OCI-LY1 (cell line): ENCODE measurements at regions not wholly inside any gene's neighbourhood (a gene's known extent, or its start where the extent isn't known, plus 50 kb on each side); places are given as distances from the start of the nearest gene placed in this dataset.

ENCODE experiments used
- H2AFZ ChIP-seq: fragments of 200-600 bp; sonication (generic), shearing (Covaris generic); 2 replicates; pipeline ENCODE4 v1.6.0; 2014; ENCODE audit warnings: antibody characterized with exemption, mild to moderate bottlenecking, low read length
- H3F3A ChIP-seq: fragments of 200-600 bp; sonication (generic), shearing (Covaris generic); 2 replicates; pipeline ENCODE4 v1.6.0; 2014; ENCODE audit warnings: mild to moderate bottlenecking, antibody characterized with exemption, low read length, moderate library complexity; ENCODE audit not compliant: insufficient read depth
- H3K27ac ChIP-seq: fragments of 200-600 bp; sonication (generic); 2 replicates; pipeline ENCODE4 v1.5.1; 2014; ENCODE audit warnings: low read length, mixed run types, mild to moderate bottlenecking, low read depth; ENCODE audit not compliant: poor library complexity, severe bottlenecking
- H3K27me3 ChIP-seq: fragments of 200-600 bp; sonication (generic); 2 replicates; pipeline ENCODE4 v1.6.0; 2014; ENCODE audit warnings: antibody characterized with exemption, mild to moderate bottlenecking, low read length, moderate library complexity; ENCODE audit not compliant: insufficient read depth
- H3K36me3 ChIP-seq: fragments of 200-600 bp; sonication (generic); 2 replicates; pipeline ENCODE4 v1.6.1; 2014; ENCODE audit warnings: mild to moderate bottlenecking, antibody characterized with exemption, low read length, moderate library complexity, mixed read lengths; ENCODE audit not compliant: insufficient read depth
- H3K4me1 ChIP-seq: fragments of 200-600 bp; sonication (generic); 2 replicates; pipeline ENCODE4 v1.5.1; 2014; ENCODE audit warnings: mild to moderate bottlenecking, low read length, moderate library complexity; ENCODE audit not compliant: insufficient read depth, severe bottlenecking
- H3K4me2 ChIP-seq: fragments of 200-600 bp; sonication (generic), shearing (Covaris generic); 2 replicates; pipeline ENCODE4 v1.6.1; 2014; ENCODE audit warnings: low read length
- H3K4me3 ChIP-seq: fragments of 200-600 bp; sonication (generic); 2 replicates; pipeline ENCODE4 v1.5.1; 2014; ENCODE audit warnings: low read length, low read depth, mild to moderate bottlenecking, mixed read lengths; ENCODE audit not compliant: poor library complexity, severe bottlenecking
- H3K79me2 ChIP-seq: fragments of 200-600 bp; shearing (Covaris generic); 2 replicates; pipeline ENCODE4 v1.6.1; 2016; ENCODE audit warnings: mixed run types, low read length, mixed read lengths; ENCODE audit not compliant: insufficient read depth
- H3K9ac ChIP-seq: fragments of 200-600 bp; sonication (generic), shearing (Covaris generic); 2 replicates; pipeline ENCODE4 v1.6.1; 2014; ENCODE audit warnings: mild to moderate bottlenecking, low read length, mixed read lengths
- H3K9me2 ChIP-seq: fragments of 200-600 bp; sonication (generic), shearing (Covaris generic); 2 replicates; pipeline ENCODE4 v1.6.1; 2014; ENCODE audit warnings: low read depth, mild to moderate bottlenecking, low read length, mixed read lengths
- H3K9me3 ChIP-seq: fragments of 200-600 bp; shearing (Covaris generic); 2 replicates; pipeline ENCODE4 v1.6.1; 2014; ENCODE audit warnings: low read length, mixed read lengths
- H4K20me1 ChIP-seq: fragments of 200-600 bp; sonication (generic), shearing (Covaris generic); 2 replicates; pipeline ENCODE4 v1.6.0; 2016; ENCODE audit warnings: mild to moderate bottlenecking, low read length; ENCODE audit not compliant: insufficient read depth
- EZH2 ChIP-seq: fragments of 200-600 bp; sonication (generic), shearing (Covaris generic); IDR thresholded peaks from 2 replicates; pipeline ENCODE4 v1.8.0; 2017; ENCODE audit warnings: borderline replicate concordance, mixed run types, mild to moderate bottlenecking, antibody characterized with exemption, low read length, moderate library complexity, mixed read lengths
- TF ChIP-seq, protein P1 (sequence below): fragments of 200-600 bp; sonication (generic), shearing (Covaris generic); IDR thresholded peaks from 2 replicates; pipeline ENCODE4 v1.5.1; 2017; ENCODE audit warnings: mild to moderate bottlenecking, antibody characterized with exemption, low read length, moderate library complexity, mixed read lengths

DNA sequence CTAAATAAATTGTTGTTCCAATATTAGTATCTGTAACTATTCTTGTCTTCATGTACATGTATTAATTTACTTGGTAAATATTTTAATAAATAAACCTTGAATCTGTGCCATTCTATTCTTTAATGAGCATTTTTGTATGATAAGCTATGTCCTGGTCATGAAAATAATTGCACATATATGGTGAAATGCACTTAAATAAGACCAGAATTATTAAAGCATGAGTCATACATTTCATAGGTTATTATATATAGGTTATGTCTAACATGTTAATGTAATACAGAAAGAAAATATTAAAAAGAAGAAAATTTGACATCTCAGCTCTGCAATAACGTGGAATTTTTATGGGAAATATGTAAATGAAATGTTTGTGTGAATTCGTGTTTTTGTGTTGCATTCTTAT, 1168.1 kb downstream of the TAF11L14 start:
- H2AFZ ChIP-seq = no peak overlapping the region
- no peak overlapping the region for H3K4me3 ChIP-seq

DNA sequence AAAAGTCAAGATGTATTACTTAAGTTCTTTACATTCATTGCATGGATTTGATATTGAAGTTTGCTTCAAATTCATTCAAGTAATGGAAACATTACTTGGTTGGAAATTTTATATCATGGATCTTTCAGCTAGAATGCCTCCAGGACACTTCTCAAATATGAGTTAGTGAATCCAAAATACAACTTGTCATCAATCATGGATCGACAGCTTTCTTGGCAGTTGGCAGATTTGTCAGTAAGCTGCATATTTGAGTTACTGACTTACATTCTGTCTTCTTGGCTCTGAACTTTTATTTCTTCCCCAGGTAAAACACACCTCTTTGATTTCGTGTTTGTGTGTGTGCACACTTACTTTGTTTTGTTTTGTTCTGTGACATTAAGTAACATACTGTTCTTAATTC, 1171.1 kb downstream of the TAF11L14 start:
- Histone ChIP-seq H2AFZ (no peak overlapping the region), H3K4me1 (no peaks in the 10 kb centered on the region), H3K36me3 (no peaks in the 10 kb centered on the region), H3K27me3 (no peaks in the 10 kb centered on the region), H3K27ac (no peak overlapping the region), H3K9ac (no peak overlapping the region), H3F3A (no peaks in the 10 kb centered on the region), H4K20me1 (no peaks in the 10 kb centered on the region), H3K79me2 (no peaks in the 10 kb centered on the region), H3K4me2 (no peak overlapping the region), H3K4me3 (no peak overlapping the region), H3K9me2 (no peaks in the 10 kb centered on the region), H3K9me3 (no peaks in the 10 kb centered on the region)
- no peak for TF ChIP-seq EZH2
- TF ChIP-seq, protein P1, sequence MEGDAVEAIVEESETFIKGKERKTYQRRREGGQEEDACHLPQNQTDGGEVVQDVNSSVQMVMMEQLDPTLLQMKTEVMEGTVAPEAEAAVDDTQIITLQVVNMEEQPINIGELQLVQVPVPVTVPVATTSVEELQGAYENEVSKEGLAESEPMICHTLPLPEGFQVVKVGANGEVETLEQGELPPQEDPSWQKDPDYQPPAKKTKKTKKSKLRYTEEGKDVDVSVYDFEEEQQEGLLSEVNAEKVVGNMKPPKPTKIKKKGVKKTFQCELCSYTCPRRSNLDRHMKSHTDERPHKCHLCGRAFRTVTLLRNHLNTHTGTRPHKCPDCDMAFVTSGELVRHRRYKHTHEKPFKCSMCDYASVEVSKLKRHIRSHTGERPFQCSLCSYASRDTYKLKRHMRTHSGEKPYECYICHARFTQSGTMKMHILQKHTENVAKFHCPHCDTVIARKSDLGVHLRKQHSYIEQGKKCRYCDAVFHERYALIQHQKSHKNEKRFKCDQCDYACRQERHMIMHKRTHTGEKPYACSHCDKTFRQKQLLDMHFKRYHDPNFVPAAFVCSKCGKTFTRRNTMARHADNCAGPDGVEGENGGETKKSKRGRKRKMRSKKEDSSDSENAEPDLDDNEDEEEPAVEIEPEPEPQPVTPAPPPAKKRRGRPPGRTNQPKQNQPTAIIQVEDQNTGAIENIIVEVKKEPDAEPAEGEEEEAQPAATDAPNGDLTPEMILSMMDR = no peak

More for the DNA sequence above, 1168.1 kb downstream of the TAF11L14 start:
- no peak overlapping the region for H3K9ac ChIP-seq
- no peak overlapping the region for H3K27ac ChIP-seq
- H3K79me2 ChIP-seq = no peaks in the 10 kb centered on the region
- no peaks in the 10 kb centered on the region for H3K36me3 ChIP-seq
- no peaks in the 10 kb centered on the region for H3K9me3 ChIP-seq
- no peaks in the 10 kb centered on the region for H3K9me2 ChIP-seq
- H3K4me1 ChIP-seq = no peaks in the 10 kb centered on the region
- no peaks in the 10 kb centered on the region for H3F3A ChIP-seq
- no peak for TF ChIP-seq EZH2
- TF ChIP-seq, protein P1 = no peak
- H4K20me1 ChIP-seq = no peaks in the 10 kb centered on the region
- H3K27me3 ChIP-seq = no peaks in the 10 kb centered on the region
- no peak overlapping the region for H3K4me2 ChIP-seq

DNA sequence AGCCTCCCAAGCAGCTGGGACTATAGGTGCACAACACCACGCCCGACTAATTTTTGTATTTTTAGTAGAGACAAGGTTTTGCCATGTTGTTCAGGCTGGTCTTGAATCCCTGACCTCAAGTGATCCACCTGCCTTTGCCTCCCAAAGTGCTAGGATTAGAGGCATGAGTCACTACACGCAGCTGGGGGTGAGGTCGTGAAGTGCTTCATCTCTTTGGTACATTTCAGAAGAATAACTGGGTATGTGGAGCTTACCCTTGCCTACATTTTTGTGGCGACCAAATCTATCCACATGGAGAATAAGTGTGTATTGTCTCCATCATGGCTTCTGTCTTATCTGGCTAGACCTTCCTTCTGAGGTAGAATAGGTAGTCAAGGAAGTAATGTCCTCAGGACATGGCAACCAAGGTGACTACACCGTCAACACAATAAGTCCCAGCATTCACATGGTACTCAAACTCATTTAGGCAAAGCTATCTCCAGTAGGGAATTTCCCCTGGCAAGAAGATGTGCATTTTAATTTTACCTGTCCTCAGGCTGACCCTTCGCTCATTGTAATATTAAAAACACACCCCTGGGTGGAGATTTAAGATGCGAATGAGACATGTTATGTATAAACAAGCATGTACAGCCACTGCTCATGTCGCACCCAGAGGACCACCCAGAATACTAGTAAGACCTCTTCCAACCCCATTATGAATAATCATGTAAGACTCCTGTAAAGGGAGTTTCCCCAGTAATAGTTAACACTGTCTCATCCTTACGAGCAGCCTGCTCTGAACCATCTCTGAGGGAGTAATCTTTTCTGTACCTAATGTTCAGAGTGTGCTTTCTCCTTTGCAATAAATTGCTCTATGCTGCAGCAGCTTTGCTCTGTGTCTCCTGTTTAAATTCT, 1173.2 kb downstream of the TAF11L14 start:
- H4K20me1 ChIP-seq = no peaks in the 10 kb centered on the region
- no peaks in the 10 kb centered on the region for H3K79me2 ChIP-seq
- no peak overlapping the region for H3K4me2 ChIP-seq
- H3F3A ChIP-seq = no peaks in the 10 kb centered on the region
- H3K27ac ChIP-seq = no peak overlapping the region
- H3K9ac ChIP-seq = no peak overlapping the region
- H3K9me3 ChIP-seq = no peaks in the 10 kb centered on the region
- no peaks in the 10 kb centered on the region for H3K4me1 ChIP-seq
- H3K4me3 ChIP-seq = no peak overlapping the region
- H3K9me2 ChIP-seq = no peaks in the 10 kb centered on the region
- no peaks in the 10 kb centered on the region for H3K36me3 ChIP-seq
- no peak for TF ChIP-seq EZH2
- TF ChIP-seq, protein P1 = no peak
- H2AFZ ChIP-seq = no peak overlapping the region
- H3K27me3 ChIP-seq = no peaks in the 10 kb centered on the region
